ENCODE measurements at regions not wholly inside any gene's neighbourhood (a gene's known extent, or its start where the extent isn't known, plus 50 kb on each side); places are given as distances from the start of the nearest gene placed in this dataset.
A peak's percentile ranks its signal among the peaks of the same experiment; 100 is the strongest.

GRCh38 chr2:62426154-62426912 lies 79.7 kb downstream of the TMEM17 start:
- no peak for DNase-seq (ENCODE audit: low read depth)
- TF ChIP-seq, protein P1, sequence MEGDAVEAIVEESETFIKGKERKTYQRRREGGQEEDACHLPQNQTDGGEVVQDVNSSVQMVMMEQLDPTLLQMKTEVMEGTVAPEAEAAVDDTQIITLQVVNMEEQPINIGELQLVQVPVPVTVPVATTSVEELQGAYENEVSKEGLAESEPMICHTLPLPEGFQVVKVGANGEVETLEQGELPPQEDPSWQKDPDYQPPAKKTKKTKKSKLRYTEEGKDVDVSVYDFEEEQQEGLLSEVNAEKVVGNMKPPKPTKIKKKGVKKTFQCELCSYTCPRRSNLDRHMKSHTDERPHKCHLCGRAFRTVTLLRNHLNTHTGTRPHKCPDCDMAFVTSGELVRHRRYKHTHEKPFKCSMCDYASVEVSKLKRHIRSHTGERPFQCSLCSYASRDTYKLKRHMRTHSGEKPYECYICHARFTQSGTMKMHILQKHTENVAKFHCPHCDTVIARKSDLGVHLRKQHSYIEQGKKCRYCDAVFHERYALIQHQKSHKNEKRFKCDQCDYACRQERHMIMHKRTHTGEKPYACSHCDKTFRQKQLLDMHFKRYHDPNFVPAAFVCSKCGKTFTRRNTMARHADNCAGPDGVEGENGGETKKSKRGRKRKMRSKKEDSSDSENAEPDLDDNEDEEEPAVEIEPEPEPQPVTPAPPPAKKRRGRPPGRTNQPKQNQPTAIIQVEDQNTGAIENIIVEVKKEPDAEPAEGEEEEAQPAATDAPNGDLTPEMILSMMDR (IDR thresholded peaks at IDR 0.05; ENCODE audit: insufficient read depth, low read depth, low read length, missing control alignments) = no peak
- no peak overlapping the region for H3K4me3 ChIP-seq (ENCODE audit: low read depth, low read length)

- H3K4me3 ChIP-seq (ENCODE audit: low read depth, low read length) = no peak overlapping the region
- TF ChIP-seq, protein P1 (IDR thresholded peaks at IDR 0.05; ENCODE audit: insufficient read depth, low read depth, low read length, missing control alignments) = no peak
- no peak for DNase-seq (ENCODE audit: low read depth)
Measured at GRCh38 chr2:62425684-62426083, 80.3 kb downstream of the TMEM17 start.

DNA sequence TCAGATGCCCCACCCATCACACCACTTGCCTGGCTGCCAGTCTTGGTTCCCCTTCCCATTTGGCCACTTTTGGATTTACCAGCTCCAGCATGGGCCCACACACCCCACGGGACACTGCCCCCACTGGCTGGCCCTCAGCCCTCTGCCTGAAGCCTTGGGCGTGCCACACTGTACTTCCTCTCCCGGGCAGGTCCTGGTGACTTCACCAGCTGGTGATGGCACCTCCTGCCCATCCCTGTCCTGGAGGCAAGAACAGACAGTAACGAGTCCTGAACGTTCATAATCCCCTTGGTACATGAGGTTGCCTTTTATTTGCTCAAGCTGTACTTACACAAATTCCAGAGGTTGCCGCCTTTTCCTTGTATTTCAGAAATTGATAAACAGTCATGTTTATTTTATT lies 81.1 kb downstream of the TMEM17 start:
- TF ChIP-seq, protein P1 (IDR thresholded peaks at IDR 0.05; ENCODE audit: insufficient read depth, low read depth, low read length, missing control alignments) = no peak
- H3K4me3 ChIP-seq (ENCODE audit: low read depth, low read length) = no peak overlapping the region
- no peak for DNase-seq (ENCODE audit: low read depth)

DNA sequence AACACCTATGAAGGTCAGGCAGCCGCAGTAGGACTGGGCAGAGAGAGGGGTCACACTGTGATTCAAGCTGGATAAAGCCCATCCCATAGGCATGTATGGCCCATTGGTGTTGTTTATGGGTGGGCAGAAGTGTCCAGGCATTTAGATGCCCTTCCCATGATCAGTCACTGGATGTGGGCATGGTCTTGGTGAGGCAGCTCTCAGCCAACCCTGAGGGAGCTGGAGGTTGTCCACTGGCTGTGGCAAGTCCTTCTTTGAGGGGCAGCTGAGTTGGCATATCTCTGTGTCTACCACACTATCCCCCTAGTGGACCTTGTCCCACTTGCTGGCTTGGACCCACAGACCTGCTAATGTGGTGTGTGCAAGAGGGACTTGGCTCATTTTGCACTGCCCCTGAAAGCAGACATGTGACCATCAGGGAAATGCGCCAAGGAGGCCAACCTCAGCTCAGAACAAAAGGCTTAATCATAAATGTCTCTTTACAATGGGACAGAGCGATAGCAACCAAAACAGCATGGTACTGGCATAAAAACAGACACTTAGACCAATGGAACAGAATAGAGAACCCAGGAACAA lies 82.0 kb downstream of the TMEM17 start:
- DNase-seq (ENCODE audit: low read depth) = no peak

GRCh38 chr2:62423235-62423634 lies 82.8 kb downstream of the TMEM17 start:
- TF ChIP-seq, protein P1 (IDR thresholded peaks at IDR 0.05; ENCODE audit: insufficient read depth, low read depth, low read length, missing control alignments) = no peak
- H3K4me3 ChIP-seq (ENCODE audit: low read depth, low read length) = no peak overlapping the region
- no peak for DNase-seq (ENCODE audit: low read depth)

More for the DNA sequence above, 82.0 kb downstream of the TMEM17 start:
- no peak overlapping the region for H3K4me3 ChIP-seq (ENCODE audit: low read depth, low read length)
- TF ChIP-seq, protein P1 (IDR thresholded peaks at IDR 0.05; ENCODE audit: insufficient read depth, low read depth, low read length, missing control alignments) = no peak

DNA sequence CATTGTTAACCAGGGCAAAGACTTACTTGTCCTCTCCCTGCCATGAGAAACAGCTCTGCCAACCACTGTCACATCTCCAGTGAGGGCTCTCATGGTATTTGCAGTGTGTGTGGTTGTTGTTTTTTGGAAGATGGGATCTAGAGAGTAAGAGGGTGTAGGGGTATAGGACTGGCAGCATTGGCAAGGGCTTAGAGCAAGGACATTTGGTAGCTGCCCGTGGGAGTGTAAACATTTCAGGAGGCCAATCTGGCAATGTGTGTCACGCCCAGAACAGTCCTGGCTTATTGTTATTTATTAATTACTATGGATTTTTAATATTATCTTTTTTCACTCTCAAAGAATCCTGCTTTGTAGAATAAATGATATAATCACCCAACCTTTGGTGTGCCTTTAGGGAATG lies 90.5 kb downstream of the TMEM17 start:
- peak overlapping the region; percentile 46 for H3K4me3 ChIP-seq (ENCODE audit: low read depth, low read length)
- TF ChIP-seq, protein P1 (IDR thresholded peaks at IDR 0.05; ENCODE audit: insufficient read depth, low read depth, low read length, missing control alignments) = no peak
- DNase-seq (ENCODE audit: low read depth) = no peak

All from GM12865 (cell line).